ENCODE measurements at regions not wholly inside any gene's neighbourhood (a gene's known extent, or its start where the extent isn't known, plus 50 kb on each side); places are given as distances from the start of the nearest gene placed in this dataset.
A peak's percentile ranks its signal among the peaks of the same experiment; 100 is the strongest.
"Not testable (repeated sequence)": the region's sequence is repeated elsewhere in the genome, so short reads cannot be mapped to it uniquely, and the experiment has no call there.

DNA sequence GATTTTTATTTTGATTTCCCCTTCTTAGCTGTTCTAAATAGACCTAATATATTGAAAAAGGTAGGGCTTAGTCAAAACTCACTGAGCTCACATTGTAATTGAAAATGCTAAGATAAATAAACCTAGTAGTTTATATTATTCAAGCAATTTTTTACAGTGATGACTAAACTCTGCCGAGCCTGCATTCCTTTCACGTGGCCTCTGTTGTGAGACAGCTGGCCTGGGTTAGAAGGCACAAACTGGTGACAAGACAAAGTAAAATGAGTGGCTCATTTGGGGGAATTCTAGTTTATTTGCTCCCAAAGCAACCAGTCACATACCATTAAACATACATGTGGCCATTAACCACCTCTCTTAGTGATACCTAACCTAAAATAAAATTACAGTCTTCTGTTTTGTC lies 169.4 kb upstream of the TEX13C start:
- DNase-seq = peak; percentile 1
- H3K27me3 ChIP-seq (replicated peaks) = no peaks in the 10 kb centered on the region
- TF ChIP-seq, protein P1, sequence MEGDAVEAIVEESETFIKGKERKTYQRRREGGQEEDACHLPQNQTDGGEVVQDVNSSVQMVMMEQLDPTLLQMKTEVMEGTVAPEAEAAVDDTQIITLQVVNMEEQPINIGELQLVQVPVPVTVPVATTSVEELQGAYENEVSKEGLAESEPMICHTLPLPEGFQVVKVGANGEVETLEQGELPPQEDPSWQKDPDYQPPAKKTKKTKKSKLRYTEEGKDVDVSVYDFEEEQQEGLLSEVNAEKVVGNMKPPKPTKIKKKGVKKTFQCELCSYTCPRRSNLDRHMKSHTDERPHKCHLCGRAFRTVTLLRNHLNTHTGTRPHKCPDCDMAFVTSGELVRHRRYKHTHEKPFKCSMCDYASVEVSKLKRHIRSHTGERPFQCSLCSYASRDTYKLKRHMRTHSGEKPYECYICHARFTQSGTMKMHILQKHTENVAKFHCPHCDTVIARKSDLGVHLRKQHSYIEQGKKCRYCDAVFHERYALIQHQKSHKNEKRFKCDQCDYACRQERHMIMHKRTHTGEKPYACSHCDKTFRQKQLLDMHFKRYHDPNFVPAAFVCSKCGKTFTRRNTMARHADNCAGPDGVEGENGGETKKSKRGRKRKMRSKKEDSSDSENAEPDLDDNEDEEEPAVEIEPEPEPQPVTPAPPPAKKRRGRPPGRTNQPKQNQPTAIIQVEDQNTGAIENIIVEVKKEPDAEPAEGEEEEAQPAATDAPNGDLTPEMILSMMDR (IDR thresholded peaks at IDR 0.05; ENCODE audit: low read depth, low read length, missing control alignments) = no peak
- in situ Hi-C loops (cut with HindIII; ENCODE audit: low pct_ligation_motif_present, low sequenced_read_pairs) = no loop called here
- H3K27ac ChIP-seq = no peak overlapping the region
- H3K36me3 ChIP-seq (replicated peaks) = no peaks in the 10 kb centered on the region
- no peak overlapping the region for H3K4me3 ChIP-seq (ENCODE audit: low read depth, low read length)

DNA sequence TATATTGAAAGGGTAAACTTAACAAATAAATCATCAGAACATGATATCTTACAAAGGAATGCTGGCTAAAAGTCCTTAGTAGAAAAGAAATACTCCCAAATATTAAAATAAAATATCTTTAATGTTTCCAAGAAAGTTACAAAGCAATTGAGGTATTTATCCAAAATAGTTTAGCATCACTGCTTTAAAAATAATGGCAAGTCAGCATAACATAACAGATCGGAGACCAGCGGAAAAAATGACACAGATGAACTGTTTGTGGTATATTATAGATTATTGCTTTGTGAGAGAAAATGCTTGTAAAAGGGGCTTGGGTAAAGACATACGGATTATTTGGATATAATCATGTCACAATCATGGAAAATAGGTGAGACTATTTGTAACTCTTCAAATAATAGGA lies 168.5 kb upstream of the TEX13C start:
- Histone ChIP-seq H3K4me3 (ENCODE audit: low read depth, low read length) (no peak overlapping the region), H3K27me3 (replicated peaks) (no peaks in the 10 kb centered on the region), H3K36me3 (replicated peaks) (no peaks in the 10 kb centered on the region), H3K27ac (no peak overlapping the region)
- DNase-seq = no peak
- TF ChIP-seq, protein P1 (IDR thresholded peaks at IDR 0.05; ENCODE audit: low read depth, low read length, missing control alignments) = no peak
- in situ Hi-C loops (cut with HindIII; ENCODE audit: low pct_ligation_motif_present, low sequenced_read_pairs) = no loop called here

DNA sequence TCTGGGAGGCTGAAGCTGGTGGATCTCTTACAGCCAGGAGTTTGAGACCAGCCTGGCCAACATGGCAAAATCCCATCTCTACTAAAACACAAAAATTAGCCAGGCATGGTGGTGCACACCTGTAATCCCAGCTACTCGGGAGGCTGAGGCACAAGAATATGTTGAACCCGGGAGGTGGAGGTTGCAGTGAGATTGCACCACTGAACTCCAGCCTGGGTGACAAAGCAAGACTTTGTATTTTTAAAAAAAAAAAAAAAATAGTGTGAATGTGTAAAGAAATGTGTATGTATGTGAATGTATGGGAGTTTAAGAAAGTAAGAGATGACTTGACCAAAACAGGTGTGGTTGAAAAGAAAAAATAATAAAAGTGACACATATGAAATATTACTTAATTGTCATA lies 167.7 kb upstream of the TEX13C start:
- no peaks in the 10 kb centered on the region for H3K36me3 ChIP-seq (replicated peaks)
- TF ChIP-seq, protein P1 (IDR thresholded peaks at IDR 0.05; ENCODE audit: low read depth, low read length, missing control alignments) = no peak
- in situ Hi-C loops (cut with HindIII; ENCODE audit: low pct_ligation_motif_present, low sequenced_read_pairs) = no loop called here

DNA sequence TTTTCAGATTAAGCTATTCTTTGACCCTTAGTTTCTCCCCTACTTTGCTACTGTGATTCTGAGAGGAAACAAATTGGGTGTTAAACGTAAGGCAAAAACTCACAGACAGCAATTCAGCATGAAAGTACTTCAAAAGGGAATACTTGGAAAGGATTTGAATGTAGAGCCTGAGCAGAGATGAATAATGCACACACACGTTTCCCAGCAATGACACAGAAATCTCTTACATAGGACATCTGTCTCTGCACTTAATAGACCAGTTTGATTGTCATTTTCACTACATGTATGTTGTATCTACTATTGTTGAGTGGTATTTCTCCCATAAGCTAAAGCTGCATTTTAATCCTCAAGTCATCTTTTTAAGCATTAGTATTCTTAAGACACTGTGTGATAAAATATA lies 166.1 kb upstream of the TEX13C start:
- Histone ChIP-seq H3K27me3 (replicated peaks) (no peaks in the 10 kb centered on the region), H3K36me3 (replicated peaks) (no peaks in the 10 kb centered on the region), H3K4me3 (ENCODE audit: low read depth, low read length) (no peak overlapping the region), H3K27ac (no peak overlapping the region)
- in situ Hi-C loops (cut with HindIII; ENCODE audit: low pct_ligation_motif_present, low sequenced_read_pairs) = no loop called here
- TF ChIP-seq, protein P1 (IDR thresholded peaks at IDR 0.05; ENCODE audit: low read depth, low read length, missing control alignments) = no peak
- no peak for DNase-seq

More for the DNA sequence above, 167.7 kb upstream of the TEX13C start:
- DNase-seq = no peak
- H3K27ac ChIP-seq = no peak overlapping the region
- no peak overlapping the region for H3K4me3 ChIP-seq (ENCODE audit: low read depth, low read length)
- no peaks in the 10 kb centered on the region for H3K27me3 ChIP-seq (replicated peaks)

DNA sequence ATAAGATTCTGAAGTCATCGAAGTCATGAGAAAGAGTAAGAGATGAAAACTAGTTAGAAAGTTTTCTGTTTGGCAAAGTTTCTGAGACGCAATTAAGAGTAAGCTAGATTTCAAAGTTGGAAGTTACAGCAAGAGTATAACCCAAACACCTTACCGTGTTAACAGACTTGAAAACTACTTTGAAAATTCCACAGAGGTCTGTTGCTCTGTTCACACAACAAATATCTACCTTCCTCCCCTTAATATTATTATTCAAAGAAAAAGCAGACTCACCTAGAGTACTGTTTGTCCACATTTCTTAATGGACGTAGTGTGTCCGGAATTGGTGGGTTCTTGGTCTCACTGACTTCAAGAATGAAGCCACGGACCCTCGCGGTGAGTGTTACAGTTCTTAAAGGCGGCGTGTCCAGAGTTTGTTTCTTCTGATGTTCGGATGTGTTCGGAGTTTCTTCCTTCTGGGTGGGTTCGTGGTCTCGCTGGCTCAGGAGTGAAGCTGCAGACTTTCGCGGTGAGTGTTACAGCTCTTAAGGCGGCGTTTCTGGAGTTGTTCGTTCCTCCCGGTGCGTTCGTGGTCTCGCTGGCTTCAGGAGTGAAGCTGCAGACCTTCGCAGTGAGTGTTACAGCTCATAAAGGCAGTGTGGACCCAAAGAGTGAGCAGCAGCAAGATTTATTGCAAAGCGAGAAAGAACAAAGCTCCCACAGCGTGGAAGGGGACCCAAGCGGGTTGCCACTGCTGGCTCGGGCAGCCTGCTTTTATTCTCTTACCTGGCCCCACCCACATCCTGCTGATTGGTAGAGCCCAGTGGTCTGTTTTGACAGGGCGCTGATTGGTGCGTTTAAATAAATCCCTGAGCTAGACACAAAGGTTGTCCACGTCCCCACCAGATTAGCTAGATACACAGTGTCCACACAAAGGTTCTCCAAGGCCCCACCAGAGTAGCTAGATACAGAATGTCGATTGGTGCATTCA lies 165.1 kb upstream of the TEX13C start:
- H3K27me3 ChIP-seq (replicated peaks); H3K27ac ChIP-seq; H3K4me3 ChIP-seq (ENCODE audit: low read depth, low read length); H3K36me3 ChIP-seq (replicated peaks); in situ Hi-C loops (cut with HindIII; ENCODE audit: low pct_ligation_motif_present, low sequenced_read_pairs); DNase-seq: not testable (repeated sequence)

DNA sequence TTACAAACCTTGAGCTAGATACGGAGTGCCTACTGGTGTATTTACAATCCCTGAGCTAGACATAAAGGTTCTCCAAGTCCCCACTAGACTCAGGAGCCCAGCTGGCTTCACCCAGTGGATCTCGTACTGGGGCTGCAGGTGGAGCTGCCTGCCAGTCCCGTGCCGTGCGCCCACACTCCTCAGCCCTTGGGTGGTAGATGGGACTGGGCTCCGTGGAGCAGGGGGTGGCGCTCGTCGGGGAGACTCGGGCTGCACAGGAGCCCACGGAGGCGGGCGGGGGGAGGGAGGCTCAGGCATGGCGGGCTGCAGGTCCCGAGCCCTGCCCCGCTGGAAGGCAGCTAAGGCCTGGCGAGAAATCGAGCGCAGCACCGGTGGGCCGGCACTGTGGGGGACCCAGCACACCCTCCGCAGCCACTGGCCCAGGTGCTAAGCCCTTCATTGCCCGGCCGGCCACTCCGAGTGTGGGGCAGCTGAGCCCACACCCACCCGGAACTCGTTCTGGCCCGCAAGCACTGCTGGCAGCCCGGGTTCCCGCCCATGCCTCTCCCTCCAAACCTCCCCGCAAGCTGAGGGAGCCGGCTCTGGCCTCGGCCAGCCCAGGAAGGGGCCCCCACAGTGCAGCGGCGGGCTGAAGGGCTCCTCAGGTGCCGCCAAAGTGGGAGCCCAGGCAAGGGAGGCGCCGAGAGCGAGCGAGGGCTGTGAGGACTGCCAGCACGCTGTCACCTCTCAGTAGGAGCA lies 164.2 kb upstream of the TEX13C start:
- in situ Hi-C loops (cut with HindIII; ENCODE audit: low pct_ligation_motif_present, low sequenced_read_pairs); H3K27me3 ChIP-seq (replicated peaks); DNase-seq; H3K4me3 ChIP-seq (ENCODE audit: low read depth, low read length); H3K27ac ChIP-seq; H3K36me3 ChIP-seq (replicated peaks): not testable (repeated sequence)

Data from brain microvascular endothelial cell (primary cell).